Progenitor cell of endocrine pancreas (in vitro differentiated cells): ENCODE measurements at regions not wholly inside any gene's neighbourhood (a gene's known extent, or its start where the extent isn't known, plus 50 kb on each side); places are given as distances from the start of the nearest gene placed in this dataset.

ENCODE experiments used
- DNase-seq: peaks from one replicate; pipeline ENCODE4 v3.0.0; 2021; ENCODE audit warnings: low spot score; ENCODE audit not compliant: unreplicated experiment
- H3K27ac Mint-ChIP-seq: 2 replicates; pipeline ENCODE4 v1.8.0; 2021; ENCODE audit warnings: mild to moderate bottlenecking, moderate library complexity, mixed read lengths
- H3K27me3 Mint-ChIP-seq: 2 replicates; pipeline ENCODE4 v1.8.0; 2021; ENCODE audit warnings: mixed read lengths
- H3K36me3 Mint-ChIP-seq: 2 replicates; pipeline ENCODE4 v1.8.0; 2022; ENCODE audit warnings: mixed read lengths; ENCODE audit not compliant: insufficient read depth
- H3K4me1 Mint-ChIP-seq: 2 replicates; pipeline ENCODE4 v1.8.0; 2021; ENCODE audit warnings: low read depth, mixed read lengths
- H3K4me3 Mint-ChIP-seq: 2 replicates; pipeline ENCODE4 v1.8.0; 2021; ENCODE audit warnings: low read depth, mild to moderate bottlenecking, moderate library complexity, mixed read lengths
- H3K9me3 Mint-ChIP-seq: 2 replicates; pipeline ENCODE4 v1.8.0; 2021; ENCODE audit warnings: low read depth, mixed read lengths
- CTCF ChIP-seq: fragments of 200-600 bp; sonication (generic); IDR thresholded peaks from one replicate; pipeline ENCODE4 v1.5.0; 2021; ENCODE audit warnings: antibody characterized with exemption, mild to moderate bottlenecking; ENCODE audit not compliant: unreplicated experiment

GRCh38 chr2:15703365-15703869 lies 111.7 kb downstream of the DDX1 start:
- H3K9me3 Mint-ChIP-seq: no peaks in the 10 kb centered on the region
- peaks cover 32% of the 10 kb centered on the region for H3K27me3 Mint-ChIP-seq
- H3K36me3 Mint-ChIP-seq: no peaks in the 10 kb centered on the region
- no peak overlapping the region for H3K27ac Mint-ChIP-seq
- H3K4me1 Mint-ChIP-seq: no peaks in the 10 kb centered on the region
- no peak for DNase-seq
- H3K4me3 Mint-ChIP-seq: no peak overlapping the region
- no peak for TF ChIP-seq CTCF

GRCh38 chr2:15704086-15704787 lies 112.6 kb downstream of the DDX1 start:
- TF ChIP-seq CTCF: no peak
- no peaks in the 10 kb centered on the region for H3K9me3 Mint-ChIP-seq
- H3K27me3 Mint-ChIP-seq: peaks cover 34% of the 10 kb centered on the region
- no peak overlapping the region for H3K27ac Mint-ChIP-seq
- no peak for DNase-seq
- no peaks in the 10 kb centered on the region for H3K4me1 Mint-ChIP-seq
- no peaks in the 10 kb centered on the region for H3K36me3 Mint-ChIP-seq
- H3K4me3 Mint-ChIP-seq: no peak overlapping the region

GRCh38 chr2:15704788-15705115 lies 113.1 kb downstream of the DDX1 start:
- no peak for TF ChIP-seq CTCF
- H3K4me1 Mint-ChIP-seq: no peaks in the 10 kb centered on the region
- DNase-seq: no peak
- peaks cover 39% of the 10 kb centered on the region for H3K27me3 Mint-ChIP-seq
- no peaks in the 10 kb centered on the region for H3K36me3 Mint-ChIP-seq
- H3K4me3 Mint-ChIP-seq: no peak overlapping the region
- no peaks in the 10 kb centered on the region for H3K9me3 Mint-ChIP-seq
- H3K27ac Mint-ChIP-seq: no peak overlapping the region

- Mint-ChIP-seq H3K36me3 (no peaks in the 10 kb centered on the region), H3K4me1 (no peaks in the 10 kb centered on the region), H3K9me3 (no peaks in the 10 kb centered on the region), H3K27me3 (peaks cover 40% of the 10 kb centered on the region), H3K27ac (no peak overlapping the region), H3K4me3 (no peak overlapping the region)
- DNase-seq: no peak
- no peak for TF ChIP-seq CTCF
Observed at GRCh38 chr2:15705310-15705709, 113.6 kb downstream of the DDX1 start.

- H3K9me3 Mint-ChIP-seq: no peaks in the 10 kb centered on the region
- no peak for DNase-seq
- H3K4me1 Mint-ChIP-seq: no peaks in the 10 kb centered on the region
- H3K36me3 Mint-ChIP-seq: no peaks in the 10 kb centered on the region
- no peak overlapping the region for H3K4me3 Mint-ChIP-seq
- no peak overlapping the region for H3K27ac Mint-ChIP-seq
- H3K27me3 Mint-ChIP-seq: peaks cover 40% of the 10 kb centered on the region
- no peak for TF ChIP-seq CTCF
Observed at GRCh38 chr2:15705839-15706386, 114.2 kb downstream of the DDX1 start.
